Neural progenitor cell (in vitro differentiated cells): ENCODE measurements at regions not wholly inside any gene's neighbourhood (a gene's known extent, or its start where the extent isn't known, plus 50 kb on each side); places are given as distances from the start of the nearest gene placed in this dataset.

Source experiments
- DNase-seq: peaks from one replicate; pipeline ENCODE4 v3.0.0-alpha.2; 2016; ENCODE audit warnings: low spot score
- H2AFZ ChIP-seq: fragments of 200-600 bp; sonication (generic); replicated peaks from 2 replicates; pipeline ENCODE4 v1.6.1; 2016; ENCODE audit warnings: antibody characterized with exemption
- H3F3A ChIP-seq: fragments of 200-600 bp; sonication (generic); 2 replicates; pipeline ENCODE4 v1.6.1; 2016; ENCODE audit warnings: antibody characterized with exemption, low read depth
- H3K27ac ChIP-seq: fragments of 200-600 bp; sonication (generic); 2 replicates; pipeline ENCODE4 v1.5.1; 2016; ENCODE audit warnings: mild to moderate bottlenecking
- H3K27me3 ChIP-seq: fragments of 200-600 bp; sonication (generic); 2 replicates; pipeline ENCODE4 v1.6.1; 2016; ENCODE audit warnings: mild to moderate bottlenecking, moderate library complexity
- H3K36me3 ChIP-seq: fragments of 200-600 bp; sonication (generic); 2 replicates; pipeline ENCODE4 v1.5.1; 2016
- H3K4me1 ChIP-seq: fragments of 200-600 bp; sonication (generic); 2 replicates; pipeline ENCODE4 v1.6.1; 2016; ENCODE audit warnings: mixed run types
- H3K4me2 ChIP-seq: fragments of 200-600 bp; sonication (generic); 2 replicates; pipeline ENCODE4 v1.6.1; 2016
- H3K4me3 ChIP-seq: fragments of 200-600 bp; sonication (generic); 2 replicates; pipeline ENCODE4 v1.5.1; 2016
- H3K79me2 ChIP-seq: fragments of 200-600 bp; sonication (generic); 2 replicates; pipeline ENCODE4 v1.6.1; 2016; ENCODE audit warnings: low read depth
- H3K9ac ChIP-seq: fragments of 200-600 bp; sonication (generic); 2 replicates; pipeline ENCODE4 v1.6.1; 2016
- H3K9me3 ChIP-seq: fragments of 200-600 bp; sonication (generic); 2 replicates; pipeline ENCODE4 v1.5.1; 2016; ENCODE audit warnings: low read depth
- H4K20me1 ChIP-seq: fragments of 200-600 bp; sonication (generic); 2 replicates; pipeline ENCODE4 v1.6.1; 2016; ENCODE audit warnings: low read depth
- H3K27ac Mint-ChIP-seq: 3 replicates; pipeline ENCODE4 v1.8.0; 2021; ENCODE audit warnings: mixed read lengths
- H3K27me3 Mint-ChIP-seq: 2 replicates; pipeline ENCODE4 v1.8.0; 2022; ENCODE audit warnings: low read depth, mild to moderate bottlenecking, inconsistent platforms, moderate library complexity, mixed read lengths; ENCODE audit not compliant: insufficient read depth
- H3K36me3 Mint-ChIP-seq: 3 replicates; pipeline ENCODE4 v1.8.0; 2021; ENCODE audit warnings: mixed read lengths
- H3K4me1 Mint-ChIP-seq: 3 replicates; pipeline ENCODE4 v1.8.0; 2021; ENCODE audit warnings: mixed read lengths
- H3K4me3 Mint-ChIP-seq: 3 replicates; pipeline ENCODE4 v1.8.0; 2021; ENCODE audit warnings: mild to moderate bottlenecking, moderate library complexity, mixed read lengths
- H3K9me3 Mint-ChIP-seq: 3 replicates; pipeline ENCODE4 v1.8.0; 2020; ENCODE audit warnings: mixed read lengths
- CTCF ChIP-seq: fragments of 200-600 bp; sonication (generic); IDR thresholded peaks from 2 replicates; pipeline ENCODE4 v1.5.1; 2017; ENCODE audit warnings: antibody characterized with exemption, mild to moderate bottlenecking
- EZH2 ChIP-seq: fragments of 200-600 bp; sonication (generic); IDR thresholded peaks from 2 replicates; pipeline ENCODE4 v1.6.1; 2017; ENCODE audit warnings: antibody characterized with exemption, mild to moderate bottlenecking, moderate library complexity
- EZH2phosphoT487 ChIP-seq: fragments of 200-600 bp; sonication (generic); IDR thresholded peaks from 2 replicates; pipeline ENCODE4 v1.6.1; 2017; ENCODE audit warnings: antibody characterized with exemption

- Mint-ChIP-seq H3K4me3 (no peak overlapping the region), H3K27ac (peak overlapping the region; percentile 27), H3K4me1 (peaks cover 47% of the 10 kb centered on the region), H3K27me3 (no peaks in the 10 kb centered on the region), H3K36me3 (no peaks in the 10 kb centered on the region), H3K9me3 (no peaks in the 10 kb centered on the region)
- H3K27ac ChIP-seq: no peak overlapping the region
- H4K20me1 ChIP-seq: no peaks in the 10 kb centered on the region
- peaks cover 61% of the 10 kb centered on the region for H3K4me1 ChIP-seq
- no peak overlapping the region for H3K4me3 ChIP-seq
- H3F3A ChIP-seq: peaks cover 5% of the 10 kb centered on the region
- no peaks in the 10 kb centered on the region for H3K9me3 ChIP-seq
- no peak for DNase-seq
- TF ChIP-seq EZH2phosphoT487: no peak
- TF ChIP-seq EZH2: no peak
- TF ChIP-seq CTCF: no peak
- no peaks in the 10 kb centered on the region for H3K79me2 ChIP-seq
- no peak overlapping the region for H3K4me2 ChIP-seq
- H3K27me3 ChIP-seq: no peaks in the 10 kb centered on the region
- H3K36me3 ChIP-seq: no peaks in the 10 kb centered on the region
- no peak overlapping the region for H3K9ac ChIP-seq
- H2AFZ ChIP-seq: no peak overlapping the region
Observed at GRCh38 chr4:159500861-159501260, 398.0 kb downstream of the RAPGEF2 start.

- Histone ChIP-seq H3K36me3 (no peaks in the 10 kb centered on the region), H4K20me1 (no peaks in the 10 kb centered on the region), H3K9ac (no peak overlapping the region), H3F3A (peaks cover 5% of the 10 kb centered on the region), H2AFZ (no peak overlapping the region), H3K79me2 (no peaks in the 10 kb centered on the region), H3K27me3 (no peaks in the 10 kb centered on the region), H3K4me3 (peak overlapping the region; percentile 31), H3K4me2 (peak overlapping the region; percentile 84), H3K4me1 (peaks cover 62% of the 10 kb centered on the region), H3K27ac (peak overlapping the region; percentile 36), H3K9me3 (no peaks in the 10 kb centered on the region)
- Mint-ChIP-seq H3K27me3 (no peaks in the 10 kb centered on the region), H3K4me3 (no peak overlapping the region), H3K36me3 (no peaks in the 10 kb centered on the region), H3K27ac (peak overlapping the region; percentile 29), H3K9me3 (no peaks in the 10 kb centered on the region), H3K4me1 (peaks cover 50% of the 10 kb centered on the region)
- TF ChIP-seq EZH2phosphoT487 (peak; percentile 53), CTCF (no peak)
- DNase-seq: peak; percentile 83
Observed at GRCh38 chr4:159503236-159504008, 400.5 kb downstream of the RAPGEF2 start.

- Histone ChIP-seq H3K4me2 (peak overlapping the region; percentile 45), H3K79me2 (no peaks in the 10 kb centered on the region), H3K27ac (no peak overlapping the region), H3K36me3 (no peaks in the 10 kb centered on the region), H3K27me3 (no peaks in the 10 kb centered on the region), H3K9me3 (no peaks in the 10 kb centered on the region), H3K4me3 (no peak overlapping the region), H4K20me1 (no peaks in the 10 kb centered on the region), H3F3A (peaks cover 5% of the 10 kb centered on the region), H2AFZ (peak overlapping the region; percentile 79), H3K4me1 (peaks cover 62% of the 10 kb centered on the region), H3K9ac (no peak overlapping the region)
- H3K36me3 Mint-ChIP-seq: no peaks in the 10 kb centered on the region
- peaks cover 47% of the 10 kb centered on the region for H3K4me1 Mint-ChIP-seq
- no peak overlapping the region for H3K4me3 Mint-ChIP-seq
- no peak for DNase-seq
- H3K27me3 Mint-ChIP-seq: peaks cover 3% of the 10 kb centered on the region
- no peaks in the 10 kb centered on the region for H3K9me3 Mint-ChIP-seq
- no peak overlapping the region for H3K27ac Mint-ChIP-seq
- TF ChIP-seq CTCF: no peak
- TF ChIP-seq EZH2: no peak
- TF ChIP-seq EZH2phosphoT487: no peak
Observed at GRCh38 chr4:159504684-159505083, 401.8 kb downstream of the RAPGEF2 start.
